ENCODE measurements at regions not wholly inside any gene's neighbourhood (a gene's known extent, or its start where the extent isn't known, plus 50 kb on each side); places are given as distances from the start of the nearest gene placed in this dataset.

DNA sequence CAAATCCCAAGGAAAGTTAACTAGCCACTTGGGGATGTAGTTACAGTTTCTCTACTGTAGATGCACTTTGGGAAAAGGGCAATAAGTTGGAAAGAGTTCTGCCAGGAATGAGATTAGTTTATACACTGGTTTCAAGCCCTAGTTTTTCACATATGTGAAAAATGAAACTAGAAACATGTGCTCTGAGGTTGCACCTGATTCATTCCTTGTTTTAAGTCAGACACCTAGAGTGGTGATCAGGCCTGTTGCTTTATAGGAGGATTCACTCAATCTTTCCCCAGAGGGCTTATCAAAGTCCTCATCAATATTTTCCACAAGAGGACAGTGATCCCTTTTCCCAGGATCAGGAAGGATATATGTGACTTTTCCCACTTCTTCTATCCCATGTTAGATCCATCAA is 515.9 kb upstream of the PKN2 start:
- no peak overlapping the region for H3K4me3 ChIP-seq (ENCODE audit: control insufficient read depth, low read depth, low read length)
- no peak for DNase-seq (ENCODE audit: low read depth)
- TF ChIP-seq, protein P1, sequence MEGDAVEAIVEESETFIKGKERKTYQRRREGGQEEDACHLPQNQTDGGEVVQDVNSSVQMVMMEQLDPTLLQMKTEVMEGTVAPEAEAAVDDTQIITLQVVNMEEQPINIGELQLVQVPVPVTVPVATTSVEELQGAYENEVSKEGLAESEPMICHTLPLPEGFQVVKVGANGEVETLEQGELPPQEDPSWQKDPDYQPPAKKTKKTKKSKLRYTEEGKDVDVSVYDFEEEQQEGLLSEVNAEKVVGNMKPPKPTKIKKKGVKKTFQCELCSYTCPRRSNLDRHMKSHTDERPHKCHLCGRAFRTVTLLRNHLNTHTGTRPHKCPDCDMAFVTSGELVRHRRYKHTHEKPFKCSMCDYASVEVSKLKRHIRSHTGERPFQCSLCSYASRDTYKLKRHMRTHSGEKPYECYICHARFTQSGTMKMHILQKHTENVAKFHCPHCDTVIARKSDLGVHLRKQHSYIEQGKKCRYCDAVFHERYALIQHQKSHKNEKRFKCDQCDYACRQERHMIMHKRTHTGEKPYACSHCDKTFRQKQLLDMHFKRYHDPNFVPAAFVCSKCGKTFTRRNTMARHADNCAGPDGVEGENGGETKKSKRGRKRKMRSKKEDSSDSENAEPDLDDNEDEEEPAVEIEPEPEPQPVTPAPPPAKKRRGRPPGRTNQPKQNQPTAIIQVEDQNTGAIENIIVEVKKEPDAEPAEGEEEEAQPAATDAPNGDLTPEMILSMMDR (conservative IDR thresholded peaks at IDR 0.05; ENCODE audit: control insufficient read depth, insufficient read depth, low read depth, low read length) = no peak

GRCh38 chr1:88169139-88169538 is 514.9 kb upstream of the PKN2 start:
- TF ChIP-seq, protein P1 (conservative IDR thresholded peaks at IDR 0.05; ENCODE audit: control insufficient read depth, insufficient read depth, low read depth, low read length) = no peak
- H3K4me3 ChIP-seq (ENCODE audit: control insufficient read depth, low read depth, low read length) = no peak overlapping the region
- DNase-seq (ENCODE audit: low read depth) = no peak

DNA sequence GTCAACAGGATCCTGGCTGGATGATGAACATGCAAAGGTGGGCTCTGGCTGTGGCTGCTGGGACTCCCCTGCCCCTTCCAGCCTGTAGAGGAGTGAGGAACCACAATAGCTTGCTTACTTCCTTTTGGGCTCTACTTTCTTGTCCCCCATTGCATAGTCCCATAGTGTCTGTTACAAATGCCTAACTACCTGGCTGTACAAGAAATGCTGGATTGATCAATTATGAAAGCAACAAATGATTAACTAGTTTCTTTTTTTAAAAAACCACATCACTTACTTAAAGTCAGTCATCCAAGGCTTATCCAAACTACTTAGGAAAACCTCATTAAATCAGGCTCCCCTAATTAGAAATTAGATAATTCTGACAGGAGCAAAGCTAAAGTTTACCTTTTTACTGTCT is 514.1 kb upstream of the PKN2 start:
- no peak overlapping the region for H3K4me3 ChIP-seq (ENCODE audit: control insufficient read depth, low read depth, low read length)
- no peak for DNase-seq (ENCODE audit: low read depth)
- TF ChIP-seq, protein P1 (conservative IDR thresholded peaks at IDR 0.05; ENCODE audit: control insufficient read depth, insufficient read depth, low read depth, low read length) = no peak

GRCh38 chr1:88175120-88175630 is 508.9 kb upstream of the PKN2 start:
- DNase-seq (ENCODE audit: low read depth) = no peak
- H3K4me3 ChIP-seq (ENCODE audit: control insufficient read depth, low read depth, low read length) = no peak overlapping the region
- TF ChIP-seq, protein P1 (conservative IDR thresholded peaks at IDR 0.05; ENCODE audit: control insufficient read depth, insufficient read depth, low read depth, low read length) = no peak

DNA sequence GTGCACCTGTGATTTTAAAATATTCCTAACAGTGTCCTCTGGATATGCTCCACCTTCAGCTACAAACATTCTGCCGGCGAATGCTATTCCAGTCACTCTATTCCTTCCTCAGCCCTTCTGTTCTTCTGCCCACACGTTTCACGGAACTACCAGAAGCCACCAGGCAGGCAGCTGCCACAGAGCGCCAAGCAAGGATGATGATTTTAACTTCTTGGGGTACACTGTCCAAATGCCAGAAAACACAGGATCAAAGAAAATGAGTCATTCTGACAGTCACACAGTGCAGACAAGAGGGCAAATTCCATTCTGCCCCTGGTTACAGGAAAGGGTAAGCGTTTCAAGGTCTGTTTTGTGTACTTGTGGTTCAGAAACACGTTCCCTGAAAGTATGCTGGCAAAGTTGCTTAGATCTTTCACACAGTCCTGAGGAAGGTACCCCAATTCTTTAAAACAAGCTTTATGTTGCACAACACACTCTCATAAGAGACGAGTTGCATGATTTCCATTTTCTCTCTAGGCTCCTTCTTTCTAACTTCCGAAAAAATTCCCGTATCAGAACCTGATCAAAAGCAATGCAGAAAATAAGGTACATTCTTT is 508.3 kb upstream of the PKN2 start:
- TF ChIP-seq, protein P1 (conservative IDR thresholded peaks at IDR 0.05; ENCODE audit: control insufficient read depth, insufficient read depth, low read depth, low read length) = no peak
- no peak overlapping the region for H3K4me3 ChIP-seq (ENCODE audit: control insufficient read depth, low read depth, low read length)
- no peak for DNase-seq (ENCODE audit: low read depth)

DNA sequence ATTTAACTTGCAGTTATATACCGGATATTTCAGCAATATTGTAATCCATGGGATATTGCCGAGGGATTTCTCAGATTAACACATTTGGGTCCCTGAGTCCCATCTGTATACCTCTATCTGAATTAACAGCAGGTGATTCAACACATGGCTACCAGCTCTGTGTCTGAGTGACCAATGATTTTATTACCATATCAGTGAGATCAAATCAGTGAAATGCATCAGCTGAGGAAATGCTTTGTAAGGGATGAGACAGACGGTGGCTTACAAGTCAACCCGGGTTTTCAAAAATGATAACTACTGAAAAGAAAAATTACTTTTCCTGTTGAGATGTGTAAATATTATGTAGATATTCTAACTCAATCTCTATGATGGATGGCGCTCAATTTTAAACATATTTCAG is 504.1 kb upstream of the PKN2 start:
- no peak for DNase-seq (ENCODE audit: low read depth)
- no peak overlapping the region for H3K4me3 ChIP-seq (ENCODE audit: control insufficient read depth, low read depth, low read length)
- TF ChIP-seq, protein P1 (conservative IDR thresholded peaks at IDR 0.05; ENCODE audit: control insufficient read depth, insufficient read depth, low read depth, low read length) = no peak

Data from fibroblast of mammary gland (primary cell).